Superior temporal gyrus (tissue), 1 donor: ENCODE measurements at regions not wholly inside any gene's neighbourhood (a gene's known extent, or its start where the extent isn't known, plus 50 kb on each side); places are given as distances from the start of the nearest gene placed in this dataset.
"Not testable (repeated sequence)": the region's sequence is repeated elsewhere in the genome, so short reads cannot be mapped to it uniquely, and the experiment has no call there.

Experiments
- DNase-seq: peaks from one replicate; pipeline ENCODE4 v3.0.0-alpha.2; 2016; ENCODE audit errors: extremely low spot score

DNA sequence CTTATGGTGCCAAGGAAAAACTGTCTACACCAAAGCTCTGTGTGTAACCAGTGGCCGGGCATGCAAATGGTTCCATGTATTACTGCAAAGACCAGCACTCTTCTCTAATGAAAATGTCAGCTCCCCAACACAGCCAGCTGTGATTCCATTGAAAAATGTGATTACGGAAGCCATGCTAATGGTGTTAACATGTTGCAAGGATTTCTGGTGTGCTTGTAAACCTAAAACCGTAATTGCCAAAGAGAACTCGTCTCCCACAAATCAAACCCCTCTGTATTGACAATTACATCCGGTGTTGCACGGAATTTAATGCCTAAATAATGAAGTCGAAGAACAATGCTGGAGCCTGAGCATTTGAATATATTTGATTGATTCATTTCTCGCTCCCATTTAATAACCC is 351.7 kb downstream of the NPIPA8 start:
- DNase-seq, result no peak

DNA sequence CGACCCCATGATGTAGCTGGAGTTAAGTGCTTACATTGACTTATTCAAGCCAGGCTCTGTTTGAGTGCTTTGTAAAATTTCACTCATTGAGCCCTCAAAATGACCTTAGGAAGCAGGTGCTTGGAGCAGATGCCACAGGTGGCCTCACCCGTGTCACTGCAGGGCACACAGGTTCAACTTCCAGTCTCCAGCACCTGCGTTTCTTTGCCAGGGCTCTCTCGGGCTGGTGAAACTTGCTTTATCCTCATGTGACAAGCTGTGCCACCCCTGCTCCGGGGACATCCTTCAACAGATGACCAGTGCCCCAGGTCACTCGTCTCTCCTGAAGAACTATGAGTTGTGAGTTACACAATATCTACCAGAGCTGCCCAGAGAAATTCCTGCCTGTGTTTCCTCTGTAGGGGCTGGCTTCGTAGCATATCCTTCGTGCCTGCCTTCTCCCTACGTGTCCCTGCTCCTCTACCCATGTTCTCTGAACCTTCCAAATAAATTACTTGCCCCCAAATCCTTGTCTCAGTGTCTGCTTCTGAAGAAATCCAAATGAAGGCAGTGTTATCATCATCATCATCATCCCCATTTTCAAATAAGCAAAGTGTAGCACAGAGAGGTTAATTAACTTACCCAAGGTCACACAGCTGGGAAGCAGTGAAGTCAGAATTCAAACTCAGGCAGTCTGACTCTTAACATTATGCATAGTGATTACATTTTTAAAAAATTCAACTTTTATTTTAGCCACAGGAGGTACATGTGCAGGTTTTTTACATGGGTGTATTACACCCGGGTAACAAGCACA is 352.5 kb downstream of the NPIPA8 start:
- no peak for DNase-seq

DNA sequence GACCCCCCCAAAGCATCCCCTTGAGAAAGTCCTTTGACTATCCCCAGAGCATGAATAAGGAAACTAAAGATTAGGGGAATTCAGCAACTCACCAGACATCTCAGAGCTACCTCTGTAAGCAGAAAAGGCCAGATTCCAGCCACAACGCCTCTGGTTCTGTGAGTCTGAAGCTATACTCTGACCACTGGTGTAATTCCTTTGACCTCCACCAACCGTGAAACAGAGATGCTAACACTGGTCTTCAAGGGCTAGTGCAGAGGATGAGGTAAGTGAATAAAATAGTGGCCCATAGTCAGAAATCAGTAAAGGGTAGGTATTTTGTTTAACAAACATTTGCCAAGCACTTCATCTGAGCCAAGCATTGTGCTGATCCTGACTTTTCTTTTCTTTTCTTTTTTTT is 353.4 kb downstream of the NPIPA8 start:
- no peak for DNase-seq

DNA sequence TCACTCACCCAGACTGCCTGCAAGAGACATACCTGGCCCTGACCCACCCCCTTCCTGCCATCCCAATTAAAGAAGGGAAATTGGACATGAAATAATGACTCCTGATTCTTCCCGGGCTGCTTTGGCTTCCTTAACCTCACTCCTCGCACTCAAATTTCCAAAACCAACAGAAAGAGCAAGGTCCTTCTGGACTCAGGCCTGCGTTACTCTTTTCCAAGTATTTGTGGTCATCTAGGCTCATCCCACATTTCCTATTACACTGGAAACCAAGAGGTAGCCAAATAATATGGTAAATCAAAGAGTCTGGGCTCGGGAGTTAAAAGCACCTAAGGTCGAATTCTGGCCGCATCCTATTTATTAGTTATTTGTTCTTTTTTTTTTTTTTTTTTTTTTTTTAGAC is 359.3 kb downstream of the NPIPA8 start:
- no peak for DNase-seq

DNA sequence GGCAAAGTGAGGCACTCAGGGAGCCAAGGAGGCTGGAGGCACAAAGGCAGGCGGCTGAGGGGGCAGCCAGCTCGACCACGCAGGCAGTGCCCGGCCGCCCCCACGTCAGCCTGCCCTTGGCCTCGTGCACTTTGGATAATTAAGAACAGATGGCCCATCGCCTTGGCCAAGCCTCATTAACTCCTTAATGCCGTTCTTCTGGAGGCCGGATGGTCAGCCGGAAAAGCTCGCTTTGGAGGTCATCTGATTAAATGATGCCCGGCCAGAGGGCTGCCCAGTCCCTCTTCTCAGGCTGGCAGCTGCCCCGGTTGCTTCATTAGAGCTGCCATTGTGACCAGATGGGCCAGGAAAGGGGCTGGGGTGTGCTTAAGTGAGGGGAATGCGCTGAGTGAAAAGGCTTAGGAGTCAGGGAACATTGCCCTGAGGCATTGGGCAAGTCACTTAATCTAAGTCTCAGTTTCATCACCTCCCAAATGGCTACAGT is 364.0 kb downstream of the NPIPA8 start:
- no peak for DNase-seq

DNA sequence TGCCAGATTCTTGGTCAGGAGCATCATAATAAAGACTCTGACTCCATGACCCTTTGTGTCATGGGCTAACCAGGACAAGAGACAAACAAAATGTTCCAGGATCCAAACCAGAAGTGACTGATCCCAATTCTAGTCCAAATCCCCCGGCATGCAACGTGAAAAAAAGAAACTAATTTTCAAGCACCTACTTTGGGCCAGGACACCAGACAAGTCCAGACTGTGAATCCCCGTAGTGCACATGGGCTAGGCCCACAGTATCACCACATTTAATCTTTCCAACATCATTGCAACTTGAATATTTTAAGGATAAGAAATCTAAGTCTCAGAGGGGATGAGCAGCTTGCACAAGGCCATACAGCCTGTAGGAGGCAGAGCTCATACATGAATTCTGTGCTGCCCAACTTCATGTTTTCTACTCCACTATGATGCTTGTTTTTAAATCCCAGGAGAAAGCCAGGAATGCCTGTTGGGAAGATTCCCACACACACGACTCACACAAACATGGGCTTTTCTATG is 365.7 kb downstream of the NPIPA8 start:
- no peak for DNase-seq

DNA sequence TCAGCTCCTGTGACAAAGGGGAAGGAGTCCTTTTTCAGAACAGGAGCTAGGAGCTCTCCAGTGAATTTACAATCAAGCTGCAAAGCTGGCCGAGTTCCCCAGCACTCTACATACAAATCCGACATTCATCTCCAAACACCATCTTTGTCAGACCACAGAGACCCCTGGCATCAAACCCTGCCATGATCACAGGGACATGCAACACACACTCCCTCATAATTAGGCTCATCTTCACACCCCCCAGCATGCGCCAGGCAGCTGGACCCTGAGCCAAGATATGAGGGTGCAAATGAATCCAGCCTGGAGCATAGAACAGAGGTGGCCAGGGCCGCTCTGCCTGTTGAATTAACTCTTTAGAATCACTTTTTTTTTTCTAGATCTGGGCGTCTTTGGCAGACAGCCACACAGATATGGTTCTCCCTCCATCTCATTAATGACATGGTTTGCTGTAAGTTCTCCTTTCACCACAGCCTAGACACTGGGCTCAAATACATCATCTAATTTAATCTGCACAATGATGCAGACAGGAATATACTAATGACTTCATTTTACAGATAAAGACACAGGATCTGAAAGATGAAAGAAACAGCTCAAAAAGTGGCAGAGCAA is 366.3 kb downstream of the NPIPA8 start:
- no peak for DNase-seq

DNA sequence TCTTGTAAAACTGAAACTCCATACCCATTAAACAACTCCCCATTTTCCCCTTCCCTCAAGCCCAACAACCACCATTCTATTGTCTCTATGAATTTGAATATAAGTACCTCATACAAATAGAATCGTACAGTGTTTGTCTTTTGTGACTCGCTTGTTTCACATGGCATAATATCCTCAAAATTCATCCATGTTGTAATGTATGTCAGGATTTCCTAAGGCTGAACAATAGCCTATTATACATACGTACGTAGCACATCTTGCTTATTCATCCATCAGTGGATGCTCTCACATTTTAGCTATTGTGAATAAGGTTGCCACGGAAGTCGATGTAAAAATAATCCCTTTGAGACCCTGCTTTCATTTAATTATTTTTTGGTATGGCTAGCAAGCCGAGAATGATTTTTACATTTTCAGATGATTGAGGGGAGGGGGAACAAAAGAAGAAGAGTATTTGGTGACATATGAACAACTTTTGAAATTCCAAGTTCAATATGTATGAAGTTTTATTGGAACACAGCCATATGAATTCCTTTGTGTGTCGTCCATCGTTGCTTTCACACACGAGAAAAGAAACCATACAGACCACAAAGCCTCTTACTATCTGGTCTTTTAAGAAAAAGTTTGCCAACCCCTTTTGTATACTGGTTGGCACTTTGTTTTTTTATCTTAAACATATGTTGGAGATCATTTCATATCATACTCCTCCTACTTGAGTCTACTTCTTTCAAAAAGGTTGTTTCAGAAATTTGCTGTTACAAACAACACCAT is 371.2 kb downstream of the NPIPA8 start:
- no peak for DNase-seq

DNA sequence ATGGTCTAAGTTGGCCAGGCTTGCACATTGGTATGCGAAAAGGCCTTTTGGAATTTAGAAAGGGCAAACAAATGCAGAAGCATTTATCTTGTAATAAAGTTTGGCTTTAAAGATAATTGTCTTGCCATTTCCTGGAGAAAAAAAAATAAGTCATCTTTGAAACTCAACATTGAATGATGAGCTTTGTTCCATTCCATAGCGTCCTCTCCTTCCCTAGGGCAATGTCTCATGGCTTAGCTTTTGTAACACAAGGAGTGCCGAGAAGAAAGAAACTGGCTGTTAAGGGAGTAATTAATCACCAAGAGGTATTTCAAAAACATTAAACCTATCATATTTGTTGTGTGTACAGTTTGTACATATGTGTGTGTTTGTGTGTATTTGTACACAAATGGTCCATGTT is 372.3 kb downstream of the NPIPA8 start:
- DNase-seq, result no peak

DNA sequence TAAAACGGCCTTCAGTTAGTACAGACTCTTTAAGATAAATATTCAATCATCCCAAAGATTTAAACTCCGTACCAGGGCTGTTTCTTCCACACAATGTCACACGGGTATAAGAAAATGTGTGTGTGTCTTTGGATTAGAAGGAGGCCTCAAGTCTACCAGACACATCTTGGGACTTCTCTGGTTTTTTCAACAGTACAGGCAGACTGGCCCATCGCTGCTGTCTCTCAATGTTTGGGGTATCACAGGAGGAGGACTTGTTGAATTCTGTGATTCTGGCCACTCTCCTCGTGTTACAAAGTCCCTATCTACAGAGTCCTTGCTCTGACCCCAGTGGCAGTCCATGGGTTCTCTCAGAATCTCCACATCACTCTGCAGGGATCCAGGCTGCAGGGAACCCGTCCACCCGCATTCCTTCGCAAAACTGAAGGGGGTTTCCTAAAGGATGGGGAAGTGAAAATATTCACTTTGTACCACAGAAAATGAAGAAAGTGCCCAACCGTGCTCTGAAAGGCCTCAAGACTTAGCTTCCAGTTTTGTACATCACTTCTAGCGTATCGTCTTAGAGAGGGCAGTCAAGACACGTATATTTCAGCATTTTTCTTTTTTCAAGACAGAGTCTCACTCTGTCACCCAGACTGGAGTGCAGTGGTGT is 373.2 kb downstream of the NPIPA8 start:
- no peak for DNase-seq

DNA sequence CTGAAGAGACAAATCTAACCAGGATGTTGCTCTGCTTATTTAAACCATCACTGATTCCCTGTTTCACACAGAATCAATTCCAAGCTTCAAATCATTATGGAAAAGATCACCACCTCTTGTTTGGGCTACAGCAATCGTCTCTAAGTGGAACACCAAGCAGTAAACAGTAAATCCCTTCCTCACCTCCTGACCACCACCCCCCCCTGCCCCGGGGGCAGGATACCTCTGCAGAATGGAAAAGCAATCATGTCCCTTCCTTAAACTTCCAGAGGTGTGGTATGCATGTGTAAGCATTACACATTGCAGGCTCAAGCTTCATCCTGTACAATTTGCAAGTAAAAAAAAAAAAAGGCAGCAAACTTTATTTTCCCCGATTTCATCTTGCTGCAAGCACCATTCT is 373.8 kb downstream of the NPIPA8 start:
- no peak for DNase-seq

DNA sequence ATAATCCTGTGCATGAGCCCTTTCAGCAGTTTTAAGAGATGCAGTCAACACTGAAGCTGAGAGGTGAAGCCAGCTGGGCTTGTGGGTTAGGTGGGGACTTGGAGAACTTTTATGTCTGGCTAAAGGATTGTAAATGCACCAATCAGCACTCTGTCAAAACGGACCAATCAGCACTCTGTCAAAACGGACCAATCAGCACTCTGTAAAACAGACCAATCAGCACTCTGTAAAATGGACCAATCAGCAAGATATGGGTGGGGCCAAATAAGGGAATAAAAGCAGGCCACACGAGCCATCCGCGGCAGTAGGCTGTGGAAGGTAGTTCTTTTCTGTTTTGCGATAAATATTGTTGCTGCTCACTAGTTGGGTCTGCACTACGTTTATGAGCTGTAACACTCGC is 374.7 kb downstream of the NPIPA8 start:
- not testable (repeated sequence) for DNase-seq

DNA sequence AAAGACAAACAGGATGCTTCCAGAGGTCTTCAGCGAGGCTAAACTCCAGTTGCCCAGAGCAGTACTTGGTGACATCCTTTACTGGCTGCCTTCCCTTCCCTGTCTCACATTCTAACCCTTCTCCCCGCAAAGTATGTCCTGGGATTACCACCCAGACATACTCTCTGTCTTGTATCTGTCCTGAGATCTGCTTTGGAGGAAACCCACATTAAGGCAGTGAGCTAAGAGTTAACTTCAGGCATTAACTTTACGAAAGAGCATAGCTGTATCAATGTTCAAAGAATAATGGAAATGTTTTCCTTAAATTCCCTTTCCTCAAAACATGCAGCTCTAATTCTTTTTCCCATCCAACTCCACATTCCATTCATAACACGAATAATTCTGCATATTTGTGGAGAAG is 385.2 kb downstream of the NPIPA8 start:
- DNase-seq, result no peak

DNA sequence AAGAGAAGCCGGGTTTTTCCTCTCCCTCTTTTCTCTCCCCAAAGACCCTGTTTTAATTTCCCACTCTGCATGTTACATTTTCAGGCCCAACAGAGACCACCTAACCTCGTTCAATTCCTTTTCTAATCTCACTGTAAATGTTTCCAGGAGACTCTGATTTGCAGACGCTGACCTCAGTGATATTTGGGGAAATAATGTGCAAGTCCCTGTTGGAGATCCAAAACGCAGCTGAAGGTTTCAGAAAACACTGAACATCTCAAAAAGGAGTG is 386.6 kb downstream of the NPIPA8 start:
- DNase-seq, result no peak

DNA sequence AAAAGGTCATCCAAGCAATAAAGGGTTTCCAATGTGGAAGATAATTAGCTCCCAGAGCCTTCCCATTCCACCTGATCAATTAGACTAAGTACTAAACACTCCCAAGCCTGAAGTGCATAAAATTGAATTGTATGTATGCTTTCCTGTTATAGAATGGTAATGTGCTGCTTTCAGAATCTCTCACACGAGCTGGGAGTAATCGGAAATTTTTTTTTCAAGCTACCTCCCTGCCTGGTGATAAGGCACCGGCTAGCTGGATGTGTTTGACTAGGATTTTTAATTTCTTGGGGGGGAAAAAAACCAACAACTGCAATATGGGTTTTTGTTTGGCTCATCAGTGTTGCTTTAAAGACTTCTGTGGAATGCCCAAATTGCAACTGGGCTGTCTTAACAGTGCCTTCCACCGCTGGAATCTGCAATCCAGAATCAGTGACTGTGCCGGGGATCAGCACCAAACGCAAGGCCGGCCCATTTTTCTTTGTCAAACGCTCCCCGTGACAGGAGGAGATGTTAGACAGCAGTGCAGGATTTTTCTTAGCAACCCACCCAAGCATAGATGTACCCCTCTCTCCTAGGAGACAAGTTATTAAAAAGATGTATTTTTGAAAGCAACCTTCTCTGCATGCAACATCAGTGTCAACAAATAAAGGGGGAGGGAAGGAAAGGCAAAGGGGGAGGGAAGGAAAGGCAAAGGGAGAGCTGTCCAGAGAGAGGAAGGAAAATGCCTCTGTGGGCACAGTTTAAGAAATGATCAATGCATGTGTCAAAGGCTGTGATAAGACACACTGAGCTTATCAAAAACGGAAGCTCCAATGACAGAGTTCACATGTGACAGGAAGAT is 387.2 kb downstream of the NPIPA8 start:
- no peak for DNase-seq

DNA sequence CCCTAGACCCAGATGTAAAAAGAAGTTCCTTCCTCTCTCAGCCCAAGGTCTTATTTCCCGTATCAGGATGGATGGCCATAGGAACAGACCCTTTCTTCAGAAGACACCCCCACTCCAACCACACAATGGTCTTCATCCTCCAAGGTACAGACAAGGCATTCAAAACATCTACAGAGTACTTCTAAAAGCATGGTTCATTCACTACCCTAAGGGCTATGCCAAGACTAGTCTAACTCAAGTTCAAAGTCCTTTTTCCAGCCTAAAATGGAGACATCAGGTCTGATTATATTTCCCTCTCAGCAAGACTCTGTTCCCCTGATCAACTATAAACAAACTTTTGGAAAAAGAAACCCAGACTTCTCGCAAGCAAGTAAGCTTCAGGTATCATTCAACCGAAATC is 388.9 kb downstream of the NPIPA8 start:
- DNase-seq, result no peak

DNA sequence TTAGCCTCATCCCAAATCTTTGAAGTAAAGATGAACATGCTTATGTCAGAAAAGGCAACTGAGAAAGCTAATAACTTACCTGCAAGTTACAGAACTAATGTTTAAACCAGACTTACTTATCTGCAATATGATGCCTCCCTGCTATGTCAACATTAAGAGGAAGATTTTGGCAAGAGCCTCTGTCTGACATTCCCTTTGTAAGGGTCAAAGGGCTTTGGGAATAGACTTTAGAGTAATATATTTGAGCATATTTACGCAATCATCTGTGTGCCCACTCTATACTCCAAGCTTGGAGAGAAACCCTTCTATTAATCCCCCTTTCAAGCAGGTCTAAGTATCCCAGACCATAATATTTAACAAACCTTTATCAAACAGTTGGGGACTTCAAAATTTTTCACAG is 389.4 kb downstream of the NPIPA8 start:
- no peak for DNase-seq

DNA sequence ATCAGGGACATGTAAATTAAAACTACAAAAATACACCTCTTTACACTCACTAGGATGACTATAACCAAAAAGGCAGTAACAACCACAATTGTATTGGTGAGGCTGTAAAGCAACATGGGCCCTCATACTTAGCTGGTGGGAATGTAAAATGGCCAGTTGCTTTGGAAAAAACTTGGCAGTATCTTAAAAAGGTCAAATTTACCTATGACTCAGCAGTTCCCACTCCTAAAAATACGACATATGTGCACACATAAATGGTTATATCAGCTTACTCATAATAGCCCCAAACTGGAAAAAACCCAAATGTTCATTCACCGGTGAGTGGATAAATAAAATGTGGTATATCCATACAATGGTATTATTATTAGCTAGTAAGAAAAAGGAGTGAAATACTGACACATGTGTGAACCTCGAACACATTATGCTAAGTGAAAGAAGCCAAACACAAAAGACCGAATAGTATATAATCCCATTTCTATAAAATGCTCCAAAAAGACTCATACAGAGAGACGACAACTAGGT is 391.4 kb downstream of the NPIPA8 start:
- no peak for DNase-seq

DNA sequence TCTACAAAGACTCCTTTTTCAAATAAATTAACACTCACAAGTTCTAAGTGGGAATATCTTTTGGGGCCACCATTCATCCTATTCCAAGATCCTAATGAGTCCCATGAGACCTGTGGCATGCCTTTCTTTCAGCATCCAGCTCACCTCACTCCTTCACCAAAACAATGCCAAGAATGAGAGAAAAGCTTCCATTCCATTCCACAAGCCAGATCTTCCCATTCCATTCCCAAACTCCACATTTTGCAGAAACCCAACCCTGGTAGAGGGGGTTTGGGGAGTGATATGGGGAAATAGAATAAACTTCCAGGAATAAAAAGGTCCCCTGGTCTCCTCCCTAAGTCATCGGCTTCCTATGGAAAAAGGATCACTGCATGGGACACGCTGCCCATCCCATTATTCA is 392.2 kb downstream of the NPIPA8 start:
- DNase-seq, result no peak

DNA sequence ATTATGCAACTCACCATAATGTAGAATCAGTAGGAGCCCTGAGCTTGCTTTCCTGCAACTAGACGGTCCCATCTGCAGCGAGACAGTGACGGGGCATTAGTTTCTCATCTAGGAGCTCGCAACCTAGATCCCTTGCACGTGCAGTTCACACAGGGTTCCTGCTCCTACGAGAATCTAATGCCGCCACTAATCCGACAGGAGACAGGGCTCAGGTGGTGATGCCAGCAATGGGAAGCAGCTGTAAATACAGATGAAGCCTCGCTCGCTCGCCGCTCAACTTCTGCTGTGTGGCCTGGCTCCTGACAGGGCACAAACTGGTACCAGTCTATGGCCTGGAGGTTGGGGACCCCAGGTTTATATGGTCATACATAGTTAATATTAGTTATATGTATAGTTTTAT is 394.5 kb downstream of the NPIPA8 start:
- DNase-seq, result no peak
